B cell (primary cell): ENCODE measurements at regions not wholly inside any gene's neighbourhood (a gene's known extent, or its start where the extent isn't known, plus 50 kb on each side); places are given as distances from the start of the nearest gene placed in this dataset.
"Not testable (repeated sequence)": the region's sequence is repeated elsewhere in the genome, so short reads cannot be mapped to it uniquely, and the experiment has no call there.

ENCODE experiments used
- CTCF ChIP-seq: fragments of 200-600 bp; IDR thresholded peaks from one replicate; pipeline ENCODE4 v1.8.0; 2022; ENCODE audit warnings: antibody characterized with exemption, mild to moderate bottlenecking
- EZH2 ChIP-seq: IDR thresholded peaks from 2 replicates; pipeline ENCODE4 v1.6.1; 2012; ENCODE audit warnings: borderline replicate concordance, low read depth, mild to moderate bottlenecking, moderate library complexity, low read length; ENCODE audit not compliant: insufficient read depth, poor library complexity, severe bottlenecking

GRCh38 chr12:75739098-75739497 is 227.7 kb upstream of the KRR1 start:
- not testable (repeated sequence) for TF ChIP-seq CTCF, EZH2
